B cell (primary cell): ENCODE measurements at regions not wholly inside any gene's neighbourhood (a gene's known extent, or its start where the extent isn't known, plus 50 kb on each side); places are given as distances from the start of the nearest gene placed in this dataset.

ENCODE experiments used
- ATAC-seq: fragments of 200-7000 bp; cut with Tn5 transposase; one replicate; pipeline ENCODE4 v1.10.0; 2021; ENCODE audit warnings: low read depth, mild to moderate bottlenecking, moderate number of reproducible peaks, moderate library complexity
- CTCF ChIA-PET: fragments of 350-600 bp; sonication (Branson Sonifier 250); formaldehyde crosslinking; loops from one replicate; lab custom pipeline; 2021; ENCODE audit warnings: antibody characterized with exemption, inconsistent platforms; lab: Charles Lee
- POLR2A ChIA-PET: fragments of 350-600 bp; sonication (Branson Sonifier 250); formaldehyde crosslinking; loops from one replicate; lab custom pipeline; 2021; ENCODE audit warnings: antibody characterized with exemption; lab: Charles Lee
- DNase-seq: peaks from one replicate; pipeline ENCODE4 v3.0.0; 2013
- H2AFZ ChIP-seq: 2 replicates; pipeline ENCODE4 v1.6.1; 2012; ENCODE audit warnings: mild to moderate bottlenecking, low read depth, low read length; ENCODE audit not compliant: insufficient read depth, poor library complexity, severe bottlenecking
- H3K27ac ChIP-seq, 2 donors: 1 replicate in 1 of 2; 2 replicates in 1 of 2; pipeline ENCODE4 v1.5.1; 2012 to 2013; ENCODE audit warnings: low read length in 2 of 2, mild to moderate bottlenecking in 2 of 2, moderate library complexity in 1 of 2
- H3K27me3 ChIP-seq, 4 experiments: fragments of 200-600 bp in 1 of 4; sonication (generic) in 1 of 4; replicated peaks in 1 of 4; 1 replicate in 2 of 4; 2 replicates in 2 of 4; pipeline versions ENCODE4 v1.6.1 to v1.7.0; 2013 to 2016; ENCODE audit warnings: low read length in 3 of 4, mild to moderate bottlenecking in 2 of 4, mixed read lengths in 1 of 4, moderate library complexity in 1 of 4; ENCODE audit not compliant: insufficient read depth in 4 of 4, control insufficient read depth in 3 of 4; ENCODE audit errors: control extremely low read depth in 1 of 4
- H3K36me3 ChIP-seq, 2 experiments: replicated peaks in 1 of 2; 1 replicate in 1 of 2; 2 replicates in 1 of 2; pipeline versions ENCODE4 v1.6.1 to v1.7.1; 2013; ENCODE audit warnings: low read length in 1 of 2; ENCODE audit not compliant: insufficient read depth in 2 of 2, control insufficient read depth in 1 of 2; ENCODE audit errors: control extremely low read depth in 1 of 2, extremely low read depth in 1 of 2
- H3K4me1 ChIP-seq, 2 donors: fragments of 200-600 bp in 1 of 2; sonication (generic) in 1 of 2; 1 replicate in 1 of 2; 2 replicates in 1 of 2; pipeline versions ENCODE4 v1.5.1 to v1.6.1; 2013 to 2017; ENCODE audit warnings: low read length in 2 of 2; ENCODE audit not compliant: control insufficient read depth in 2 of 2, insufficient read depth in 2 of 2
- H3K4me2 ChIP-seq: replicated peaks from 2 replicates; pipeline ENCODE3; 2012; ENCODE audit warnings: mild to moderate bottlenecking, low read depth, low read length; ENCODE audit not compliant: poor library complexity, severe bottlenecking
- H3K4me3 ChIP-seq, 5 experiments: fragments of 200-600 bp in 1 of 5; sonication (generic) in 1 of 5; 1 replicate in 3 of 5; 2 replicates in 2 of 5; pipeline versions ENCODE4 v1.5.1 to v1.7.0; 2011 to 2016; ENCODE audit warnings: low read length in 4 of 5, mild to moderate bottlenecking in 4 of 5, low read depth in 2 of 5, control low read depth in 1 of 5, moderate library complexity in 1 of 5; ENCODE audit not compliant: insufficient read depth in 1 of 5; ENCODE audit errors: control extremely low read depth in 1 of 5, extremely low read depth in 1 of 5
- H3K79me2 ChIP-seq: fragments of 200-600 bp; sonication (generic); one replicate; pipeline ENCODE4 v1.6.0; 2016; ENCODE audit warnings: low read length; ENCODE audit not compliant: control insufficient read depth, insufficient read depth
- H3K9ac ChIP-seq: fragments of 200-600 bp; sonication (generic); 2 replicates; pipeline ENCODE4 v1.6.1; 2017; ENCODE audit warnings: mild to moderate bottlenecking, low read length, moderate library complexity
- H3K9me3 ChIP-seq, 3 donors: one replicate each; pipeline versions ENCODE4 v1.6.1 to v1.7.1; 2013; ENCODE audit warnings: low read length in 2 of 3; ENCODE audit not compliant: control insufficient read depth in 2 of 3, insufficient read depth in 1 of 3; ENCODE audit errors: control extremely low read depth in 1 of 3
- H4K20me1 ChIP-seq: 2 replicates; pipeline ENCODE4 v1.6.0; 2012; ENCODE audit warnings: mild to moderate bottlenecking, low read length; ENCODE audit not compliant: insufficient read depth, control insufficient read depth, poor library complexity, severe bottlenecking
- H3K27ac Mint-ChIP-seq: one replicate; pipeline ENCODE4 v1.8.0; 2021; ENCODE audit warnings: mixed read lengths
- H3K27me3 Mint-ChIP-seq: one replicate; pipeline ENCODE4 v1.8.0; 2021; ENCODE audit warnings: mixed read lengths
- H3K4me1 Mint-ChIP-seq: one replicate; pipeline ENCODE4 v1.8.0; 2021; ENCODE audit warnings: mixed read lengths
- H3K4me3 Mint-ChIP-seq: one replicate; pipeline ENCODE4 v1.8.0; 2021; ENCODE audit warnings: mixed read lengths
- H3K9me3 Mint-ChIP-seq: one replicate; pipeline ENCODE4 v1.8.0; 2022; ENCODE audit warnings: mixed read lengths; ENCODE audit not compliant: insufficient read depth
- EZH2 ChIP-seq: IDR thresholded peaks from 2 replicates; pipeline ENCODE4 v1.6.1; 2012; ENCODE audit warnings: borderline replicate concordance, low read depth, mild to moderate bottlenecking, moderate library complexity, low read length; ENCODE audit not compliant: insufficient read depth, poor library complexity, severe bottlenecking
- WGBS: methylation state at CpG from one replicate; pipeline ENCODE4 v1.1.5; 2013; ENCODE audit warnings: missing lambda C conversion rate; ENCODE audit not compliant: insufficient coverage; 5-methylcytosine and 5-hydroxymethylcytosine counted together
- intact Hi-C: fragments of 100-400 bp; cut with micrococcal nuclease; formaldehyde crosslinking; loops from one replicate; pipeline ENCODE4 v1.10.0; 2022
- TF ChIP-seq, protein P1 (sequence below): fragments of 200-600 bp; IDR thresholded peaks from one replicate; pipeline ENCODE4 v1.8.0; 2022; ENCODE audit warnings: antibody characterized with exemption, mild to moderate bottlenecking

DNA sequence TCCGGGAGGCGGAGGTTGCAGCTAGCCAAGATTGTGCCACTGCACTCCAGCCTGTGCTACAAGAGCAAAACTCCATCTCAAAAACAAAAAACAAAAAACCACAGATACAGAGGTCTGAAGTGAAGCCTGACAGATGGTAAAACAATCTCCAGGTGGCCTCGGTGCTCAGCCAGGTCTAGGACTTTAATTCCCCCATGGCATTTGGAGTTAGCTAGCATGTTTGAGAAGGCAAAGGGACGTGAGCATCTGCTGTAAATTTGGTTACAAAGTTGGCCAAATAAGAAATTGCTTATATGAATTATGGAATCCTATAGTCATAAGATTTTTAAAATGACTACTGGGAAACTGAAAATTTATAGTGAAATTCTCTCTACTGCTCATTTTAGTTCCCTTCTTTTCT lies 98.3 kb upstream of the FMN2 start:
- DNase-seq (no peak), ATAC-seq (no peak)
- ChIA-PET POLR2A (no interaction called here), CTCF (no interaction called here)
- Histone ChIP-seq H3K27ac (no peak overlapping the region), H3K36me3 (no peaks in the 10 kb centered on the region), H3K79me2 (no peaks in the 10 kb centered on the region), H3K4me2 (no peak overlapping the region), H3K27me3 (peaks cover 0 to 6% (median 3%) of the 10 kb centered on the region in 4 experiments), H3K9me3 (peaks cover 0 to 3% (median 1%) of the 10 kb centered on the region in 3 donors), H3K9ac (no peak overlapping the region), H4K20me1 (no peaks in the 10 kb centered on the region), H3K4me3 (no peak overlapping the region), H2AFZ (no peak overlapping the region), H3K4me1 (no peaks in the 10 kb centered on the region)
- intact Hi-C loops, result no loop called here
- H3K27ac Mint-ChIP-seq, result no peak overlapping the region
- TF ChIP-seq, protein P1, sequence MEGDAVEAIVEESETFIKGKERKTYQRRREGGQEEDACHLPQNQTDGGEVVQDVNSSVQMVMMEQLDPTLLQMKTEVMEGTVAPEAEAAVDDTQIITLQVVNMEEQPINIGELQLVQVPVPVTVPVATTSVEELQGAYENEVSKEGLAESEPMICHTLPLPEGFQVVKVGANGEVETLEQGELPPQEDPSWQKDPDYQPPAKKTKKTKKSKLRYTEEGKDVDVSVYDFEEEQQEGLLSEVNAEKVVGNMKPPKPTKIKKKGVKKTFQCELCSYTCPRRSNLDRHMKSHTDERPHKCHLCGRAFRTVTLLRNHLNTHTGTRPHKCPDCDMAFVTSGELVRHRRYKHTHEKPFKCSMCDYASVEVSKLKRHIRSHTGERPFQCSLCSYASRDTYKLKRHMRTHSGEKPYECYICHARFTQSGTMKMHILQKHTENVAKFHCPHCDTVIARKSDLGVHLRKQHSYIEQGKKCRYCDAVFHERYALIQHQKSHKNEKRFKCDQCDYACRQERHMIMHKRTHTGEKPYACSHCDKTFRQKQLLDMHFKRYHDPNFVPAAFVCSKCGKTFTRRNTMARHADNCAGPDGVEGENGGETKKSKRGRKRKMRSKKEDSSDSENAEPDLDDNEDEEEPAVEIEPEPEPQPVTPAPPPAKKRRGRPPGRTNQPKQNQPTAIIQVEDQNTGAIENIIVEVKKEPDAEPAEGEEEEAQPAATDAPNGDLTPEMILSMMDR, result no peak
- TF ChIP-seq EZH2, result no peak
- H3K9me3 Mint-ChIP-seq, result no peaks in the 10 kb centered on the region
- no peak overlapping the region for H3K4me3 Mint-ChIP-seq
- H3K4me1 Mint-ChIP-seq, result peaks cover 2% of the 10 kb centered on the region
- peaks cover 16% of the 10 kb centered on the region for H3K27me3 Mint-ChIP-seq
- WGBS, result 96% methylated on average over 3 of the region's 4 CpGs

DNA sequence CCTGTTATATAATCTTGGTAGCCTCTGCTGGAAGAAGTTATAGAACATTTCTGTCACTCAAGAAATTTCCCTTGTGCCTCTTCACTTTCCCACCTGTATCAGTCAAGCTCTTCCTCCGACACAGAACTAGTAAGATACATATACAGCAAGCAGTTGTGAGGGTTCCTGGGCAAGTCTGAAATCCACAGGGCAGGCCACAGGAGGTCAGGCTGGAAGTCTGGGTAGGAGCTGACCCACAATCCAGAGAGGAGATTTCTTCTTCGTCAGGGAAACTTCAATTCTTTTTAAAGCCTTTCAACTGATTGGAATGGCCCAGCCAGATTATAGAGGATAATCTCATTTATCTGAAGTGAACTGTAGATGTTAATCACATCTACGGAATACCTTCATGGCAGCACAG lies 96.4 kb upstream of the FMN2 start:
- H2AFZ ChIP-seq, result no peak overlapping the region
- ChIA-PET POLR2A (no interaction called here), CTCF (interaction anchor here (1.1 kb wide), 1 partner anchor 9 kb away, joined by 3 read pairs; no protein-coding TSS in a partner anchor)
- 100% methylated on average over 2 of the region's 3 CpGs for WGBS
- no peaks in the 10 kb centered on the region for H3K9me3 Mint-ChIP-seq
- H3K27ac Mint-ChIP-seq, result no peak overlapping the region
- H4K20me1 ChIP-seq, result no peaks in the 10 kb centered on the region
- peaks cover 2% of the 10 kb centered on the region for H3K4me1 Mint-ChIP-seq
- no peaks in the 10 kb centered on the region for H3K36me3 ChIP-seq
- no peak for TF ChIP-seq EZH2
- TF ChIP-seq, protein P1, result no peak
- DNase-seq (no peak), ATAC-seq (no peak)
- H3K27ac ChIP-seq, result no peak overlapping the region
- no peak overlapping the region for H3K4me3 ChIP-seq
- H3K9ac ChIP-seq, result no peak overlapping the region
- H3K9me3 ChIP-seq, result peaks cover 0 to 7% (median 1%) of the 10 kb centered on the region in 3 donors
- H3K79me2 ChIP-seq, result no peaks in the 10 kb centered on the region
- H3K4me3 Mint-ChIP-seq, result no peak overlapping the region
- no peak overlapping the region for H3K4me2 ChIP-seq
- peaks cover 29% of the 10 kb centered on the region for H3K27me3 Mint-ChIP-seq
- intact Hi-C loops, result no loop called here
- peaks cover 0 to 14% (median 3%) of the 10 kb centered on the region in 4 experiments for H3K27me3 ChIP-seq
- H3K4me1 ChIP-seq, result no peaks in the 10 kb centered on the region
